ENCODE measurements at regions not wholly inside any gene's neighbourhood (a gene's known extent, or its start where the extent isn't known, plus 50 kb on each side); places are given as distances from the start of the nearest gene placed in this dataset.

- peak; percentile 18 for DNase-seq (ENCODE audit: low spot score)
These were observed 71.9 kb upstream of the CNR1 start for GRCh38 chr6:88238065-88238464.

- no peak for DNase-seq (ENCODE audit: low spot score)
These were observed 70.6 kb upstream of the CNR1 start for GRCh38 chr6:88236612-88237360.

GRCh38 chr6:88232753-88233152 is 66.6 kb upstream of the CNR1 start:
- no peak for DNase-seq (ENCODE audit: low spot score)

GRCh38 chr6:88223298-88223697 is 57.2 kb upstream of the CNR1 start:
- no peak for DNase-seq (ENCODE audit: low spot score)

- no peak for DNase-seq (ENCODE audit: low spot score)
These were observed 54.3 kb upstream of the CNR1 start for GRCh38 chr6:88220493-88220892.

- no peak for DNase-seq (ENCODE audit: low spot score)
These were observed 50.0 kb upstream of the CNR1 start for GRCh38 chr6:88216182-88216581.

Measured in pons (tissue), 1 donor.